GM21619 (cell line): ENCODE measurements at regions not wholly inside any gene's neighbourhood (a gene's known extent, or its start where the extent isn't known, plus 50 kb on each side); places are given as distances from the start of the nearest gene placed in this dataset.

ENCODE experiments used
- ATAC-seq: cut with Tn5 transposase; IDR thresholded peaks from one replicate; pipeline ENCODE4 v1.9.1; 2021; ENCODE audit not compliant: unreplicated experiment

- ATAC-seq: no peak
Observed at GRCh38 chr2:60106836-60107529, 446.5 kb downstream of the BCL11A start.

- ATAC-seq: no peak
Observed at GRCh38 chr2:60105906-60106305, 447.5 kb downstream of the BCL11A start.

- peak; percentile 84 for ATAC-seq
Observed at GRCh38 chr2:60104514-60105505, 448.6 kb downstream of the BCL11A start.

GRCh38 chr2:60100034-60100433 is 453.4 kb downstream of the BCL11A start:
- no peak for ATAC-seq

GRCh38 chr2:60098996-60099395 is 454.5 kb downstream of the BCL11A start:
- ATAC-seq: no peak

GRCh38 chr2:60097298-60097697 is 456.2 kb downstream of the BCL11A start:
- ATAC-seq: no peak

GRCh38 chr2:60096556-60096955 is 456.9 kb downstream of the BCL11A start:
- ATAC-seq: no peak

- no peak for ATAC-seq
Observed at GRCh38 chr2:60095903-60096302, 457.6 kb downstream of the BCL11A start.

- no peak for ATAC-seq
Observed at GRCh38 chr2:60095202-60095815, 458.1 kb downstream of the BCL11A start.

- no peak for ATAC-seq
Observed at GRCh38 chr2:60094450-60094929, 459.0 kb downstream of the BCL11A start.

- ATAC-seq: no peak
Observed at GRCh38 chr2:60092781-60093180, 460.7 kb downstream of the BCL11A start.

- ATAC-seq: no peak
Observed at GRCh38 chr2:60091894-60092293, 461.6 kb downstream of the BCL11A start.

GRCh38 chr2:60091266-60091665 is 462.2 kb downstream of the BCL11A start:
- ATAC-seq: no peak

GRCh38 chr2:60079562-60079961 is 473.9 kb downstream of the BCL11A start:
- ATAC-seq: no peak

- ATAC-seq: no peak
Observed at GRCh38 chr2:60075048-60075447, 478.4 kb downstream of the BCL11A start.

- no peak for ATAC-seq
Observed at GRCh38 chr2:60073201-60073600, 480.3 kb downstream of the BCL11A start.

- ATAC-seq: no peak
Observed at GRCh38 chr2:60072609-60073008, 480.8 kb downstream of the BCL11A start.

GRCh38 chr2:60071490-60071831 is 482.0 kb downstream of the BCL11A start:
- no peak for ATAC-seq

- ATAC-seq: no peak
Observed at GRCh38 chr2:60070736-60071489, 482.5 kb downstream of the BCL11A start.

GRCh38 chr2:60070196-60070595 is 483.3 kb downstream of the BCL11A start:
- ATAC-seq: no peak

GRCh38 chr2:60068755-60069154 is 484.7 kb downstream of the BCL11A start:
- peak; percentile 53 for ATAC-seq
